Testis (tissue), 2 donors: ENCODE measurements at regions not wholly inside any gene's neighbourhood (a gene's known extent, or its start where the extent isn't known, plus 50 kb on each side); places are given as distances from the start of the nearest gene placed in this dataset.
"Not testable (repeated sequence)": the region's sequence is repeated elsewhere in the genome, so short reads cannot be mapped to it uniquely, and the experiment has no call there.

ENCODE experiments used
- DNase-seq: peaks from one replicate; pipeline ENCODE4 v3.0.0-alpha.2; 2019
- H3K27ac ChIP-seq, 2 donors: fragments of 200-600 bp; sonication (generic); one replicate each; pipeline ENCODE4 v1.5.1; 2019
- H3K27me3 ChIP-seq: fragments of 200-600 bp; sonication (generic); one replicate; pipeline ENCODE4 v1.5.1; 2019
- H3K36me3 ChIP-seq: fragments of 200-600 bp; sonication (generic); one replicate; pipeline ENCODE4 v1.5.1; 2017; ENCODE audit warnings: low read depth; ENCODE audit errors: missing control alignments
- H3K4me1 ChIP-seq: fragments of 200-600 bp; sonication (generic); one replicate; pipeline ENCODE4 v1.5.1; 2019
- H3K4me3 ChIP-seq, 2 donors: fragments of 200-600 bp; sonication (generic); one replicate each; pipeline ENCODE4 v1.5.1; 2017 to 2019
- H3K9me3 ChIP-seq: fragments of 200-600 bp; sonication (generic); one replicate; pipeline ENCODE4 v1.5.1; 2017
- POLR2A ChIP-seq: fragments of 450-650 bp; IDR thresholded peaks from one replicate; pipeline ENCODE4 v1.6.1; 2017; ENCODE audit warnings: antibody characterized with exemption, mild to moderate bottlenecking, moderate library complexity
- WGBS, 2 donors: methylation state at CpG; one replicate each; pipeline ENCODE4 v1.1.5; 2018; 5-methylcytosine and 5-hydroxymethylcytosine counted together
- intact Hi-C: fragments of 100-400 bp; cut with DNase I; formaldehyde crosslinking; loops from one replicate; pipeline ENCODE4 v1.15.1; 2023; ENCODE audit warnings: low total_unique reads
- TF ChIP-seq, protein P1 (sequence below), 3 experiments: fragments of 450-650 bp in 2 of 3; fragments of 200-600 bp in 1 of 3; sonication (generic) in 1 of 3; IDR thresholded peaks; one replicate each; pipeline ENCODE4 v1.5.1; 2016 to 2019; ENCODE audit warnings: antibody characterized with exemption in 3 of 3, mild to moderate bottlenecking in 2 of 3, moderate library complexity in 1 of 3

DNA sequence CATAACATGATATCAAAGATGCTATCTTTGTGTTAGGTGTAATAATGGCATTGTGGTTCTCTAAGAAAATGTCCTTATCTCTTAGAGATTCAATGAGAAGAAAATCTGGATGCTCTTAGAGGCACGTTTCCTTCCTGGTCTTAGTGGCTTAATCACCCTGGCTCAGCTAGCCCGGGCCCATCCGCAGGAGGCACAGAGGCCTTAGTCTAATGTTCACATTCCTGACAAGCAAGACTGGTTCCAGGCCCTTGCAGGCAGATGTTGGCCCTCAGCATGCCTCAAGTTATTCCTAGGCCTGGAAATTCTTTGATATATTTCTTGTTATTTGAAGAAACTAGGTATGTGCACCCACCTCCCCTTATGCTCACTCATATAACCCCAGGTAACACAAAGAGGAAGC, 357.6 kb downstream of the SFMBT2 start:
- no peaks in the 10 kb centered on the region for H3K9me3 ChIP-seq
- H3K4me1 ChIP-seq, result no peaks in the 10 kb centered on the region
- no peak for DNase-seq
- WGBS, 2 donors, result 82 to 86% methylated on average over 3 of the region's 3 CpGs
- H3K27me3 ChIP-seq, result no peaks in the 10 kb centered on the region
- no peak for TF ChIP-seq POLR2A
- TF ChIP-seq, protein P1, sequence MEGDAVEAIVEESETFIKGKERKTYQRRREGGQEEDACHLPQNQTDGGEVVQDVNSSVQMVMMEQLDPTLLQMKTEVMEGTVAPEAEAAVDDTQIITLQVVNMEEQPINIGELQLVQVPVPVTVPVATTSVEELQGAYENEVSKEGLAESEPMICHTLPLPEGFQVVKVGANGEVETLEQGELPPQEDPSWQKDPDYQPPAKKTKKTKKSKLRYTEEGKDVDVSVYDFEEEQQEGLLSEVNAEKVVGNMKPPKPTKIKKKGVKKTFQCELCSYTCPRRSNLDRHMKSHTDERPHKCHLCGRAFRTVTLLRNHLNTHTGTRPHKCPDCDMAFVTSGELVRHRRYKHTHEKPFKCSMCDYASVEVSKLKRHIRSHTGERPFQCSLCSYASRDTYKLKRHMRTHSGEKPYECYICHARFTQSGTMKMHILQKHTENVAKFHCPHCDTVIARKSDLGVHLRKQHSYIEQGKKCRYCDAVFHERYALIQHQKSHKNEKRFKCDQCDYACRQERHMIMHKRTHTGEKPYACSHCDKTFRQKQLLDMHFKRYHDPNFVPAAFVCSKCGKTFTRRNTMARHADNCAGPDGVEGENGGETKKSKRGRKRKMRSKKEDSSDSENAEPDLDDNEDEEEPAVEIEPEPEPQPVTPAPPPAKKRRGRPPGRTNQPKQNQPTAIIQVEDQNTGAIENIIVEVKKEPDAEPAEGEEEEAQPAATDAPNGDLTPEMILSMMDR (IDR thresholded peaks at IDR 0.05), result no peak
- intact Hi-C loops, result no loop called here
- no peak overlapping the region for H3K27ac ChIP-seq
- H3K36me3 ChIP-seq, result no peaks in the 10 kb centered on the region
- no peak overlapping the region for H3K4me3 ChIP-seq

DNA sequence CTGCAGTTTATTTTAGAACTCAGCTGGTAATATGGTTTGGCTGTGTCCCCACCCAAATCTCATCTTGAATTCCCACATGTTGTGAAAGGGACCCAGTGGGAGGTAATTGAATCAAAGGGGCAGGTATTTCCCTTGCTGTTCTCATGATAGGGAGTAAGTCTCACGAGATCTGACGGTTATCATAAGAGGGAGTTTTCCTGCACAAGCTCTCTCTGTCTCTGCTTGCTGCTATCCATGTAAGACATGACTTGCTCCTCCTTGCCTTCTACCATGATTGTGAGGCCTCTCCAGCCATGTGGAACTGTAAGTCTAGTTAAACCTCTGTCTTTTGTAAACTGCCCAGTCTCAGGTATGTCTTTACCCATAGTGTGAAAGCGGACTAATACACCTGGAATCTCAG, 360.8 kb downstream of the SFMBT2 start:
- intact Hi-C loops, H3K4me1 ChIP-seq, H3K27me3 ChIP-seq, H3K36me3 ChIP-seq, H3K27ac ChIP-seq, DNase-seq, H3K4me3 ChIP-seq, H3K9me3 ChIP-seq: not testable (repeated sequence)
- WGBS, 2 donors, result 88 to 90% methylated on average over 3 of the region's 3 CpGs

DNA sequence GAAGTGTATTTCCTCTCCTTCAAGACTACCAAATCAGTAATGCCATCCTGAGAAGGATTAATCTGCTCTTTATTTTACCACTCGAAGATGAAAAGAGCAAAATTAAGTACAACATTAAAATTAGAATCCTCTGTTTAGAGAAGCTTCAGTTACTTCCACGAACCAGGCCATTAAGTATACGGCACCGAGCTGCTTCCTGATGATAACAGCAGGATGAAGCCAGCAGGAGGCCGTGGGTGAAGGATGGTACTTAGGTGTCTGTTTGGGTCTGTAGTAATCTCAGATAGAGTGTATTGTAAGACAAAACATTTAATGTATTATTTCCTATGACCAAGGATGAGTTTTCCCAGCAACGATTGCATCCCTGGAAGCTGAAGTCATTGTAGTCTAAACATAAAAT, 362.8 kb downstream of the SFMBT2 start:
- H3K9me3 ChIP-seq, result no peaks in the 10 kb centered on the region
- no peaks in the 10 kb centered on the region for H3K27me3 ChIP-seq
- no peak for TF ChIP-seq POLR2A
- no peaks in the 10 kb centered on the region for H3K36me3 ChIP-seq
- WGBS, 2 donors, result 82 to 88% methylated on average over 6 of the region's 6 CpGs
- no peaks in the 10 kb centered on the region for H3K4me1 ChIP-seq
- intact Hi-C loops, result no loop called here
- H3K4me3 ChIP-seq, result no peak overlapping the region
- no peak for DNase-seq
- no peak overlapping the region for H3K27ac ChIP-seq

DNA sequence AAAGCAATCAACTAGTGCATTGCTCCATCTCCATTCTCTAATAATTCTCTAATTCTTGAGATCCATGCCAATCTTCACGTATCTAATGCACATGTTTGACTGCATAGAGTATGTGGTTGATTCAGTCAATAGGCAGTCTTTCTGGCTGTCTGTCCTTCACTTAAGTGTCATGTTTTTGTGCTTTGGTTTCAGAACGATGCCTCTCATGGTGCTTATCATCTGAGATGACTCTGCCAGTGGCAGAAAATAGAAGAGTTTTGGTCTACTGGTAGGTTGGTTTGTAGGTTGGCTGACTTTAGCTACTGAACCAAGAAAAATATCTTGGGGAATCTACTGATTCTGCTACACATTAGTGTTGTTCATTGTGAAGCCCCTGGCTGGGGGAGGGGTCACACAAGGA, 364.2 kb downstream of the SFMBT2 start:
- H3K4me1 ChIP-seq, result no peaks in the 10 kb centered on the region
- H3K27me3 ChIP-seq, result no peaks in the 10 kb centered on the region
- intact Hi-C loops, result no loop called here
- 76 to 79% methylated on average over 2 of the region's 2 CpGs for WGBS, 2 donors
- no peak overlapping the region for H3K4me3 ChIP-seq
- no peaks in the 10 kb centered on the region for H3K9me3 ChIP-seq
- no peak for DNase-seq
- no peak for TF ChIP-seq POLR2A
- TF ChIP-seq, protein P1 (IDR thresholded peaks at IDR 0.05), result no peak
- H3K27ac ChIP-seq, result no peak overlapping the region
- H3K36me3 ChIP-seq, result no peaks in the 10 kb centered on the region

DNA sequence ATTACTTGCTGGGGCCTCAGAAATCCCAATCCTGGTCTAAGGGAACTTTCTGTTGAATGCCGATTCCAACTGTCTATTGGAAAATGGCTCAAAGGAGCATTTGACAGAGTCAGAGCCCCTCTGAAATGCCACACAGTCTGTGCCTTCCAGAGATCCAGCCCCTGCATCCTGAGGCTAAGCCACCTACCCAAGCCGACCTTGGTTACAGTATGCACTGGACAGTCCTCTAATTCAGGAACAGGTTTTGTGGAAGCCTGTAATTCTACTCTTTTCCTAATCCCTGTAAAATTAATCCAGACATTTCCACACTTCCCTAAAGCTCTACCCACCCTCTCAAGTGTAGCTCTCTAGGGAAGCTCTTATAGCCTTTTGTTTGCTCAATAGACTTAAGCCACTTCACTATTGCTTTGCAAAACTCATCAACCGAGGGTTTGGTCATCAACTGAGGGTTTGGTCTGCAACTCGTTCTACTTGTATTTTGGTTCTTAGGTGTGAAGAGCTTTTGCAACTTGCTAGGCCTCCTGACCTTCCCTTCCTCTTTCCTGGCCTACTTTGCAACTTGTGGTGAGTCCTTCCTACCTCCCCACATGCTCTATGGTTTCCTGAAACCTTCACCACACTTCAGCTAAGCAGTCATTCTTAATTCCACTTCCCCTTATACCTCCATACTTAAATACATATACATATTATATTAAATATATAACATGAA, 364.8 kb downstream of the SFMBT2 start:
- Histone ChIP-seq H3K27ac (no peak overlapping the region), H3K36me3 (no peaks in the 10 kb centered on the region), H3K4me1 (no peaks in the 10 kb centered on the region), H3K4me3 (no peak overlapping the region), H3K9me3 (no peaks in the 10 kb centered on the region), H3K27me3 (no peaks in the 10 kb centered on the region)
- intact Hi-C loops, result no loop called here
- 73 to 89% methylated on average over 4 of the region's 4 CpGs for WGBS, 2 donors
- TF ChIP-seq POLR2A, result no peak
- TF ChIP-seq, protein P1 (IDR thresholded peaks at IDR 0.05), result no peak
- DNase-seq, result no peak

DNA sequence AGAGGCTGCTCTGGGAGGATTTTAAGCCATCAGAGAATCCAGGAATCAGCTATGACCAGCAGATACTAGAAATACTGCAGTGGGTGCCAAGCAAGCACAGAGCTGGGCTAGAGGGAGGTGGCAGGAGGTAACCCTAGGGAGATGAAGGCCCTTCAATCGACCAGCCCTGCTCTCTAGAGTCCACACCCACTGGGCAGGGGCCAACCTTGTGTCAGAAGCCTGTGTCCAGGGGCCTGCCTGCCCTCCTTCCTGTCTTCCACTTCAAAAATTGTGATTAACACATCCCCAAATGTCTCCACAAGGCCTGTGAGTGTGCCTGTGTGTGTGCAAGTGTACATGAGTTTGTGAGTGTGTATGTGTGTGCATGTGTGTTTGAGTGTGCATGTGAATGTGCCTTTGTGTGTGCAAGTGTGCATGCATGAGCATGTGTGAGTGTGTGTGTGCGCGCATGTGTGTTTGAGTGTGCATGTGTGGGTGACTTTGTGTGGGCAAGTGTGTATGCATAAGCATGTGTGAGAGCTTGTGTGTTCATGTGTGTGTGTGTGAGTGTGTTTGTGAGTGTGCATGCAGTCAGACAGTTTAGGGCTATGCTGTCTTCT, 367.7 kb downstream of the SFMBT2 start:
- H3K36me3 ChIP-seq, result no peaks in the 10 kb centered on the region
- no peaks in the 10 kb centered on the region for H3K9me3 ChIP-seq
- intact Hi-C loops, result no loop called here
- DNase-seq, result no peak
- no peaks in the 10 kb centered on the region for H3K27me3 ChIP-seq
- no peaks in the 10 kb centered on the region for H3K4me1 ChIP-seq
- H3K4me3 ChIP-seq, result no peak overlapping the region
- 60 to 82% methylated on average over 3 of the region's 3 CpGs for WGBS, 2 donors
- TF ChIP-seq, protein P1 (IDR thresholded peaks at IDR 0.05), result no peak
- no peak for TF ChIP-seq POLR2A
- no peak overlapping the region for H3K27ac ChIP-seq
